ENCODE measurements at regions not wholly inside any gene's neighbourhood (a gene's known extent, or its start where the extent isn't known, plus 50 kb on each side); places are given as distances from the start of the nearest gene placed in this dataset.

DNA sequence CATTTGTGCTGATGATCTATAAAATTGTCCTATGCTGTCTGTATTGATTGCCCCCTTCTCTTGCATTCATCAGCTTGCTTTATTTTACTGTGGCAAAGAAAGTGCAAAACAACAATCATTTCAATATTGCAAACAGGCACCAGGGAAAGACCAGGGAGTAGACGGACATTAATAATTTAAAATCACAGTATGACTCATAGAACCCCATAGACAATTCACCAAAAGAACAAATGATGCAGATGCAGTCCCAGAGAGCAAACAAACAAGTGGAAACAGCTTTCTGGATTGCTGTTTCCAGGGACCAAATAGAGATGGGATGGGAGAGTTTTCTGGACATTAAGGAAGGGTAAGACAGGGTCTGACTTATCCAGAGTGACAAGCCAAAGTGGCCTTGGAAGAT is 70.1 kb downstream of the ABCC12 start:
- DNase-seq (ENCODE audit: low spot score in 2 of 2) = no peak
- no peaks in the 10 kb centered on the region for H3K36me3 ChIP-seq
- no peaks in the 10 kb centered on the region for H3K4me1 ChIP-seq
- no peak overlapping the region for H3K27ac ChIP-seq
- H3K27me3 ChIP-seq = no peaks in the 10 kb centered on the region
- no peaks in the 10 kb centered on the region for H3K9me3 ChIP-seq
- H3K4me3 ChIP-seq = no peak overlapping the region
- no peak for TF ChIP-seq CTCF (IDR thresholded peaks at IDR 0.05)
- intact Hi-C loops (cut with DNase I) = no loop called here

DNA sequence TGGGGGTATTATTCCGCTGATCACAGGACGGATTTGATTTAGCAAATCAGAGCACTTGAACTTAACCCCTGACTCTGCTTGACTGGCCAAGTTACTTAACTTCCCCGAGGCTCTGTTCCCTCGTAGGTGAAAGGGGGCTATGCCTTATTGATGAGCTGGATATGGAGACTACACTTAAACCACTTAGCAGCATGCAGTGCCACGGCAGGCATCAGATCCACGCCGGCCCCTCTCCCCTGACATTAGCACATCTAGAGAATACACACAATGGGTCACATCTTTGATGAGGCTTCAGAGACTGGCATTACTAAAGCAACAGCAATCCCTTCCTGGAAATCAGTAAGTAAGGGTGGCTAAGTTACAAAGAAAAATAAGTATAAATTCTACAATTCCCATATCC is 71.0 kb downstream of the ABCC12 start:
- Histone ChIP-seq H3K27ac (no peak overlapping the region), H3K36me3 (no peaks in the 10 kb centered on the region), H3K9me3 (no peaks in the 10 kb centered on the region), H3K4me3 (no peak overlapping the region), H3K27me3 (no peaks in the 10 kb centered on the region), H3K4me1 (no peaks in the 10 kb centered on the region)
- no peak for TF ChIP-seq CTCF (IDR thresholded peaks at IDR 0.05)
- intact Hi-C loops (cut with DNase I) = no loop called here
- DNase-seq (ENCODE audit: low spot score in 2 of 2) = no peak

- Histone ChIP-seq H3K36me3 (no peaks in the 10 kb centered on the region), H3K4me1 (no peaks in the 10 kb centered on the region), H3K9me3 (no peaks in the 10 kb centered on the region), H3K27me3 (no peaks in the 10 kb centered on the region), H3K4me3 (no peak overlapping the region), H3K27ac (no peak overlapping the region)
- intact Hi-C loops (cut with DNase I) = no loop called here
- DNase-seq (ENCODE audit: low spot score in 2 of 2) = no peak
- TF ChIP-seq CTCF (IDR thresholded peaks at IDR 0.05) = no peak
These were observed 73.3 kb downstream of the ABCC12 start for GRCh38 chr16:48082516-48082915.

DNA sequence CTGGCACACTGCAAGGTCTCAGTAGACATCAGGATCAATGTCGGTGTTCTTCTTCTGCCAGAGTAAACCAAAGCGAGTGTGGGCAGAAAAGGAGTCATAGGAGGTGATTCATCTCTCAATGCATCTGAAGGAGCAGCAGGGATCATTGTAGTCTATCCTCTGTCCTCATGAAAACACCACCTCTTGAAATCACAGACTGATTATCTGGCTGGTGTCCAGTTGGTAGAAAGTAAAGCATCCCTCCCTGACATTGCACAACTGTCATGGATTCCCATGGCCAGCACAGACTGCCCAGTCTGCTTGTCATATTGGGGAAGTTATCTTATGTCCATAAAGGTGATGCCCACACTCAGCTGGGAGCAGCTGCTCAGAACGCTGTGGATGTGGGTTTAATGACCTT is 74.1 kb downstream of the ABCC12 start:
- no peak for TF ChIP-seq CTCF (IDR thresholded peaks at IDR 0.05)
- H3K4me1 ChIP-seq = no peaks in the 10 kb centered on the region
- intact Hi-C loops (cut with DNase I) = no loop called here

DNA sequence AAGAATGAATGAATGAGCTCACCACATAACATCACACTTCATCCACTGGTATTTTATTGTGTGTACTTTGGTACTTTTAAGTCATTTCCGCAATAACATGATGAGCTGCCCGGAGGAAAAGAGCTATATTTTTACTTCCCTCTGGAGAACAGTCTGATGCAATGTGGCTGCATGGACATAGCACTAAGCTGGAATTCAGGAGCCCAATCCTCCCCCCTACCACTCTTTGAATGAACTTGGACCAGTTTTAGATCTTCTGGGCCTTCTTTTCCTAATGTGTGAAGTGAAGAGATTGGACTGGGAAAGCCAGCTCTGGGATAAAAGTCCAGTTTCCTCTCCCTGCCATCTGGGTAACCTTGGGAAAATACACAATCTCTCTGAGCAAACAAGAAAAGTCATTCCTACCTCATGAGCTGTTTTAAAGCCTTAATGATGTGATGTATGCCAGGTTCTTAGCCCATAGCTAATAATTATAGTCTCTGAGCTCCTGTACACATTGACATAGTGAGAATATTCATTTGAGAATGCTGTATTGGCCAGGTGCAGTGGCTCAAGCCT is 79.3 kb downstream of the ABCC12 start:
- H3K9me3 ChIP-seq = no peaks in the 10 kb centered on the region
- TF ChIP-seq CTCF (IDR thresholded peaks at IDR 0.05) = no peak
- no peak overlapping the region for H3K27ac ChIP-seq
- H3K36me3 ChIP-seq = no peaks in the 10 kb centered on the region
- H3K4me1 ChIP-seq = no peaks in the 10 kb centered on the region
- no peak overlapping the region for H3K4me3 ChIP-seq
- intact Hi-C loops (cut with DNase I) = no loop called here
- DNase-seq (ENCODE audit: low spot score in 2 of 2) = no peak
- no peaks in the 10 kb centered on the region for H3K27me3 ChIP-seq

More for the DNA sequence above, 74.1 kb downstream of the ABCC12 start:
- no peak overlapping the region for H3K27ac ChIP-seq
- H3K4me3 ChIP-seq = no peak overlapping the region
- H3K9me3 ChIP-seq = no peaks in the 10 kb centered on the region
- DNase-seq (ENCODE audit: low spot score in 2 of 2) = no peak
- no peaks in the 10 kb centered on the region for H3K36me3 ChIP-seq
- H3K27me3 ChIP-seq = no peaks in the 10 kb centered on the region

GRCh38 chr16:48075398-48075797 is 80.4 kb downstream of the ABCC12 start:
- Histone ChIP-seq H3K4me3 (no peak overlapping the region), H3K36me3 (no peaks in the 10 kb centered on the region), H3K4me1 (no peaks in the 10 kb centered on the region), H3K27me3 (no peaks in the 10 kb centered on the region), H3K27ac (no peak overlapping the region), H3K9me3 (no peaks in the 10 kb centered on the region)
- intact Hi-C loops (cut with DNase I) = no loop called here
- no peak for DNase-seq (ENCODE audit: low spot score in 2 of 2)
- no peak for TF ChIP-seq CTCF (IDR thresholded peaks at IDR 0.05)

Measured in ascending aorta (tissue), 2 donors.